ENCODE measurements at regions not wholly inside any gene's neighbourhood (a gene's known extent, or its start where the extent isn't known, plus 50 kb on each side); places are given as distances from the start of the nearest gene placed in this dataset.

- H2BK20ac ChIP-seq (ENCODE audit: low read length): no peak overlapping the region
- no peak overlapping the region for H3K56ac ChIP-seq (replicated peaks; ENCODE audit: insufficient read length, low read depth, low read length)
- H3K9me3 ChIP-seq (ENCODE audit: insufficient read depth in 2 of 2, low read depth in 1 of 2, low read length in 1 of 2): no peaks in the 10 kb centered on the region
- ChIA-PET POLR2A (ENCODE audit: partially characterized antibody) (no interaction called here), CTCF (ENCODE audit: partially characterized antibody) (no interaction called here)
- no peak overlapping the region for H2BK120ac ChIP-seq (replicated peaks; ENCODE audit: low read depth, low read length)
- H3K18ac ChIP-seq (ENCODE audit: extremely low read depth, low read length): no peak overlapping the region
- no peaks in the 10 kb centered on the region for H3K27me3 ChIP-seq (replicated peaks in 1 of 4; ENCODE audit: control insufficient read depth in 3 of 4, extremely low read depth in 1 of 4, insufficient read depth in 3 of 4, low read length in 3 of 4)
- no peaks in the 10 kb centered on the region for H4K20me1 ChIP-seq (replicated peaks in 1 of 2; ENCODE audit: control insufficient read depth in 1 of 2, insufficient read depth in 2 of 2, low read length in 2 of 2)
- no peaks in the 10 kb centered on the region; the same call in 1 of the 2 replicates for H3K23me2 ChIP-seq (ENCODE audit: low read depth, low read length)
- H2BK15ac ChIP-seq (ENCODE audit: low read length): no peak overlapping the region
- no peak overlapping the region for H2AK5ac ChIP-seq (ENCODE audit: low read depth, low read length)
- no peak overlapping the region for H3K9ac ChIP-seq (replicated peaks in 1 of 4; ENCODE audit: extremely low read depth in 1 of 4, low read depth in 3 of 4, low read length in 3 of 4)
- H3K27ac ChIP-seq (ENCODE audit: low read depth, low read length): no peak overlapping the region
- H3K4me2 ChIP-seq (ENCODE audit: insufficient read depth in 1 of 2, low read depth in 2 of 2, low read length in 2 of 2): no peak overlapping the region
- TF ChIP-seq ZNF274 (IDR thresholded peaks at IDR 0.05; ENCODE audit: borderline replicate concordance, extremely low read depth, low read length): no peak
- no peak for TF ChIP-seq MAX (IDR thresholded peaks at IDR 0.05)
- H4K5ac ChIP-seq (ENCODE audit: insufficient read length, low read depth, low read length): no peak overlapping the region
- no peak overlapping the region for H4K8ac ChIP-seq (ENCODE audit: extremely low read depth, insufficient read depth, low read length)
- no peaks in the 10 kb centered on the region for H3K36me3 ChIP-seq (ENCODE audit: control insufficient read depth in 2 of 4, insufficient read depth in 4 of 4, low read length in 3 of 4)
- H3K23ac ChIP-seq (ENCODE audit: insufficient read length): no peak overlapping the region
- no peak for FAIRE-seq
- H3K4me3 ChIP-seq (ENCODE audit: extremely low read depth in 1 of 4, insufficient read depth in 2 of 4, low read depth in 3 of 4, low read length in 4 of 4): no peak overlapping the region
- H3K79me2 ChIP-seq (ENCODE audit: control insufficient read depth in 1 of 2, insufficient read depth in 2 of 2, low read length in 2 of 2): no peaks in the 10 kb centered on the region
- 88% methylated on average over 5 of the region's 5 CpGs; no CpG with 5 or more reads in 1 of the 2 experiments for WGBS, 2 experiments (ENCODE audit: extremely low coverage in 1 of 2, insufficient coverage in 1 of 2, insufficient read length in 1 of 2, insufficient replicate concordance in 2 of 2, low coverage in 1 of 2, low lambda C conversion rate in 2 of 2, missing lambda C conversion rate in 1 of 2)
- H2BK12ac ChIP-seq (ENCODE audit: low read depth, low read length): no peak overlapping the region
- no peak for DNase-seq (ENCODE audit: low read depth in 1 of 2, low spot score in 2 of 2)
- no peak overlapping the region for H2BK5ac ChIP-seq (ENCODE audit: low read depth, low read length)
- H3K79me1 ChIP-seq (ENCODE audit: low read depth, low read length): no peaks in the 10 kb centered on the region
- no peak overlapping the region for H3K14ac ChIP-seq (ENCODE audit: insufficient read length)
- no peak overlapping the region for H3K4ac ChIP-seq (replicated peaks; ENCODE audit: insufficient read length, low read depth, low read length)
- H4K91ac ChIP-seq (replicated peaks; ENCODE audit: insufficient read length, low read length): no peak overlapping the region
- H2AFZ ChIP-seq (ENCODE audit: low read length): no peak overlapping the region
- no peaks in the 10 kb centered on the region for H3K4me1 ChIP-seq (replicated peaks in 1 of 4; ENCODE audit: control insufficient read depth in 3 of 4, insufficient read depth in 4 of 4, low read length in 3 of 4)
Measured at GRCh38 chr1:242872521-242872920, 348.0 kb upstream of the PLD5 start.
